HG03469 (cell line): ENCODE measurements at regions not wholly inside any gene's neighbourhood (a gene's known extent, or its start where the extent isn't known, plus 50 kb on each side); places are given as distances from the start of the nearest gene placed in this dataset.
"Not testable (repeated sequence)": the region's sequence is repeated elsewhere in the genome, so short reads cannot be mapped to it uniquely, and the experiment has no call there.

ENCODE experiments used
- ATAC-seq: cut with Tn5 transposase; IDR thresholded peaks from one replicate; pipeline ENCODE4 v1.9.1; 2021; ENCODE audit warnings: mild to moderate bottlenecking, moderate library complexity, moderate number of reproducible peaks; ENCODE audit not compliant: unreplicated experiment

GRCh38 chr3:194908496-194908895 is 222.8 kb downstream of the FAM43A start:
- no peak for ATAC-seq

GRCh38 chr3:194908972-194909371 is 223.3 kb downstream of the FAM43A start:
- no peak for ATAC-seq

GRCh38 chr3:194910414-194910984 is 224.8 kb downstream of the FAM43A start:
- no peak for ATAC-seq

GRCh38 chr3:194913316-194913715 is 227.6 kb downstream of the FAM43A start:
- no peak for ATAC-seq

GRCh38 chr3:194924889-194925288 is 239.2 kb downstream of the FAM43A start:
- not testable (repeated sequence) for ATAC-seq

- ATAC-seq = no peak
These were observed 239.9 kb downstream of the FAM43A start for GRCh38 chr3:194925614-194926013.

- no peak for ATAC-seq
These were observed 242.5 kb downstream of the FAM43A start for GRCh38 chr3:194928227-194928626.

GRCh38 chr3:194928831-194929577 is 243.3 kb downstream of the FAM43A start:
- no peak for ATAC-seq

- no peak for ATAC-seq
These were observed 243.9 kb downstream of the FAM43A start for GRCh38 chr3:194929578-194929960.

- ATAC-seq = no peak
These were observed 244.9 kb downstream of the FAM43A start for GRCh38 chr3:194930377-194931204.

GRCh38 chr3:194931347-194931746 is 245.7 kb downstream of the FAM43A start:
- ATAC-seq = no peak

GRCh38 chr3:194931865-194932264 is 246.2 kb downstream of the FAM43A start:
- no peak for ATAC-seq

GRCh38 chr3:194933465-194933864 is 247.8 kb downstream of the FAM43A start:
- ATAC-seq = no peak

GRCh38 chr3:194935061-194935460 is 249.4 kb downstream of the FAM43A start:
- no peak for ATAC-seq

- no peak for ATAC-seq
These were observed 250.2 kb downstream of the FAM43A start for GRCh38 chr3:194935632-194936470.

- no peak for ATAC-seq
These were observed 251.0 kb downstream of the FAM43A start for GRCh38 chr3:194936659-194937058.

- no peak for ATAC-seq
These were observed 251.5 kb downstream of the FAM43A start for GRCh38 chr3:194937144-194937543.

GRCh38 chr3:194937882-194938321 is 252.2 kb downstream of the FAM43A start:
- no peak for ATAC-seq

GRCh38 chr3:194938845-194939531 is 253.3 kb downstream of the FAM43A start:
- no peak for ATAC-seq

GRCh38 chr3:194939532-194939909 is 253.8 kb downstream of the FAM43A start:
- no peak for ATAC-seq
